Activated CD4-positive, alpha-beta memory T cell treated with anti-CD3 and anti-CD28 coated beads, Interleukin-2, amount 10 ng/mL, durations not matched to agents 7 days and 5 days (primary cell): ENCODE measurements at regions not wholly inside any gene's neighbourhood (a gene's known extent, or its start where the extent isn't known, plus 50 kb on each side); places are given as distances from the start of the nearest gene placed in this dataset.
"Not testable (repeated sequence)": the region's sequence is repeated elsewhere in the genome, so short reads cannot be mapped to it uniquely, and the experiment has no call there.

ENCODE experiments used
- CTCF ChIA-PET: fragments of 350-600 bp; sonication (Branson Sonifier 250); formaldehyde crosslinking; loops from one replicate; lab custom pipeline; 2021; ENCODE audit warnings: antibody characterized with exemption, inconsistent platforms; lab: Charles Lee
- POLR2A ChIA-PET: fragments of 350-600 bp; sonication (Branson Sonifier 250); formaldehyde crosslinking; loops from one replicate; lab custom pipeline; 2021; ENCODE audit warnings: antibody characterized with exemption; lab: Charles Lee
- DNase-seq: peaks from one replicate; pipeline ENCODE4 v3.0.0-alpha.2; 2020
- H3K27ac Mint-ChIP-seq: one replicate; pipeline ENCODE4 v1.8.0; 2021; ENCODE audit warnings: mild to moderate bottlenecking, mixed read lengths
- H3K27me3 Mint-ChIP-seq: one replicate; pipeline ENCODE4 v1.8.0; 2021; ENCODE audit warnings: mixed read lengths
- H3K36me3 Mint-ChIP-seq: one replicate; pipeline ENCODE4 v1.8.0; 2021; ENCODE audit warnings: low read depth, mixed read lengths
- H3K4me1 Mint-ChIP-seq: one replicate; pipeline ENCODE4 v1.8.0; 2021; ENCODE audit warnings: mixed read lengths
- H3K4me3 Mint-ChIP-seq: one replicate; pipeline ENCODE4 v1.8.0; 2021; ENCODE audit warnings: mild to moderate bottlenecking, mixed read lengths
- H3K9me3 Mint-ChIP-seq: one replicate; pipeline ENCODE4 v1.8.0; 2021; ENCODE audit warnings: mixed read lengths

DNA sequence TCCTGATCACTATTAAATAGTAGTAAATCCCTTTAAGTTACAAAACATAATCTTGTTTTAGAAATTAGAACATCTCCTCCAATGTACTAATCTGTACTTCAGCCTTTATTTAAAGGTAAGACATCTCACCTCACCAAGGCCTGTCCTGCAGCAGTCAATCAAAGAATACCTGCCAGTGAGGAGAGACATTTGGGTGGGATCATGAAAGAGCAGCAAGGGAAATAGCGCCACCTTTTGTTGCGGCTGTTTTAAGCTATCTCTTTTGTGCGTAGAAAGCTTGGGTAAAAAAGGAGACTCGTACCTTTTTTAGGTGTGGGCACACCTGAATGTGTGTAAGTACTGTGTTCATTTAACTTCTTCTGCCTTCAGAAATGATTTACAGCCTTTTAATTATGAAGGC lies 117.8 kb upstream of the TMTC1 start:
- H3K27ac Mint-ChIP-seq, result no peak overlapping the region
- ChIA-PET CTCF (no interaction called here), POLR2A (no interaction called here)
- H3K4me3 Mint-ChIP-seq, result no peak overlapping the region
- H3K36me3 Mint-ChIP-seq, result no peaks in the 10 kb centered on the region
- no peaks in the 10 kb centered on the region for H3K27me3 Mint-ChIP-seq
- H3K4me1 Mint-ChIP-seq, result no peaks in the 10 kb centered on the region
- DNase-seq, result no peak
- peaks cover 5% of the 10 kb centered on the region for H3K9me3 Mint-ChIP-seq

DNA sequence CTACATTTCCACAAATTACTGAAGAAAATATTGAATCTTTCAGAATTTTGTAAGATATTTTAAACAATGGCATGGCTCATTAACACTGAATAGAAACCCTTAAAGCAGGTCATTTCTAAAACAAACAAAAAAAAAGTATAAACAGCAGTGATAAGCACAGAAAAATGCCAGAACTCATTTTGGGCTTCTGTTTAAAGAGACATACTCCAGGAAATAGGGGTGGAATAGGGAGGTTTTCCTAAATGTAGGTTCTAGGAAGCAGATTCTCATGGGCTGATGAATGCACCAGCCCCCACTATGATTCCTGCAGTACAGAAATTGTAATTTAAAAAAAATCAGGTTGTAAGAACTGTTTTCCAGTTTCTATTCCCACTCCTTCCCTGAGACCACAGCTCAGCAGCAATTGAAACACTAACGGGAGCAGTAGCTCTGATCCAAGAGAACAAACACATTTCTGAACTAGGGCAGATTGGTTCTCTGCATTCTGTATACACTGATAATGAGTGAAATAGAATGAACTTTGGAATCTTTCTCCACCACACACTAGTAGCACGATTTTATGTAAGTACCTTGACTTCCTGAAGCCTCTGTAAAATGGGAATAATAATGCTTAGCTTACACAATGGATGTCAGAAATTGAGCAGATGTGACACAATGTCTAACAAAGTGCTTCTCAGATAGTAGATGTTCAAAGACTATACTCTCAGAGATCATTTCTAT lies 115.6 kb upstream of the TMTC1 start:
- H3K27ac Mint-ChIP-seq, result no peak overlapping the region
- peaks cover 5% of the 10 kb centered on the region for H3K9me3 Mint-ChIP-seq
- no peak for DNase-seq
- ChIA-PET CTCF (no interaction called here), POLR2A (no interaction called here)
- H3K36me3 Mint-ChIP-seq, result no peaks in the 10 kb centered on the region
- H3K27me3 Mint-ChIP-seq, result no peaks in the 10 kb centered on the region
- no peak overlapping the region for H3K4me3 Mint-ChIP-seq
- H3K4me1 Mint-ChIP-seq, result no peaks in the 10 kb centered on the region

DNA sequence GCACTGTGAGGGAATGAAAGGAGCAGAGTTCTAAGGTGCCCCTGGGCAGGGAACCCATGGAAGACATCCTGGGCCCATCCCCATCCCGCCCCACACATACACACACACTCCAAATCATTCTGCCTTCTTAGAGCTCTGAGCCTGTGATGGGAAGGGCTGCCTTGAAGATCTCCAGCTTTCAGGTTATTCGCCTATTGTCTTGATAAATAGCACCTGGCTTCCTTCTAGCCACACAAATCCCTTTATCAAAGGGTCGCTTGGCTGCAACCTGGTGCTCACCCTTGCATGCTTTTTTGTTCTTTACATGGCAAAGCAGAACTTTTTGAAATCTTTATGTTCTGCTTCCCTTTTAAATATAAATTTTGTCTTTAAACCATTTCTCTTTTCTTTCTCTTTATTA lies 112.2 kb upstream of the TMTC1 start:
- DNase-seq, result no peak
- H3K9me3 Mint-ChIP-seq, result peaks cover 5% of the 10 kb centered on the region
- H3K27me3 Mint-ChIP-seq, result no peaks in the 10 kb centered on the region
- CTCF ChIA-PET, result no interaction called here
- no peaks in the 10 kb centered on the region for H3K4me1 Mint-ChIP-seq
- H3K4me3 Mint-ChIP-seq, result no peak overlapping the region
- no peak overlapping the region for H3K27ac Mint-ChIP-seq
- H3K36me3 Mint-ChIP-seq, result no peaks in the 10 kb centered on the region
- POLR2A ChIA-PET, result no interaction called here

DNA sequence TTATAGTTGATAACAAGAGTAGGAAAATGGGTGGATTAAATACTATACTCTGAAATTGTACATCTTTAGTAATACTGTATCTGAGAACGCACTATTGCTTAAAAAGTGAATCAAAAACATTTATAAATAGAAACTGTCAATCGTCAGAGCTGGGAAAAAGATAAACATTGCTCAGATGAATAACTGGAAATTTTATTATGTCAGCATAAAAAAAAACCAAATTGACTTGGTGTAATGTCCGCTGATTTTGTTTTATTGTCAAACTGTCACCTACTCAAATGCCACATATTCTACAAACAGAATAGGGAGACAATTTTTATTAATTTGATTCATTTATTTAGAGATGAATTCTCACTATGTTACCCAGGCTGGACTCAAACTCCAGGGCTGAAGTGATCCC lies 109.3 kb upstream of the TMTC1 start:
- peaks cover 2% of the 10 kb centered on the region for H3K9me3 Mint-ChIP-seq
- no peak overlapping the region for H3K4me3 Mint-ChIP-seq
- H3K4me1 Mint-ChIP-seq, result no peaks in the 10 kb centered on the region
- no peak overlapping the region for H3K27ac Mint-ChIP-seq
- no peak for DNase-seq
- ChIA-PET CTCF (no interaction called here), POLR2A (no interaction called here)
- no peaks in the 10 kb centered on the region for H3K36me3 Mint-ChIP-seq
- H3K27me3 Mint-ChIP-seq, result no peaks in the 10 kb centered on the region

DNA sequence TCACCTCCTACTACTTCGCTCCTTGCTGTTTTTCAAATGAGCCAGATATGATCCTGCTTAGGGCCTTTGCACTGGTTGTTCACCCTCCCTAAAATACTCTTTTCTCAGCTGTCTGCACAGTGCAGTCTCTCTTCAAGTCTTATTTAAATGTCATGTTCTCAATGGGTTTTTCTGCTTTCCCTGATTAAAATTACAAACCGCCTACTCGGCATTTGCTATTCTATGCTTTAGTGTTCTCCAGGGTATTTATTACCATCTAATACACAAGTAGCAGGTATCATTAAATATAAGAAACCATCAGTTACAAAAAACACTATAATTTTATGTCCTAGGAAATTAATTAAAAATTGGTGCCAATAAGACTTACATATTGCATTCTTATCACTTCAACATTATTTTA lies 108.0 kb upstream of the TMTC1 start:
- Mint-ChIP-seq H3K4me1 (no peaks in the 10 kb centered on the region), H3K27me3 (no peaks in the 10 kb centered on the region), H3K9me3 (peaks cover 2% of the 10 kb centered on the region), H3K36me3 (no peaks in the 10 kb centered on the region), H3K4me3 (no peak overlapping the region), H3K27ac (no peak overlapping the region)
- POLR2A ChIA-PET, result no interaction called here
- no peak for DNase-seq
- CTCF ChIA-PET, result no interaction called here

DNA sequence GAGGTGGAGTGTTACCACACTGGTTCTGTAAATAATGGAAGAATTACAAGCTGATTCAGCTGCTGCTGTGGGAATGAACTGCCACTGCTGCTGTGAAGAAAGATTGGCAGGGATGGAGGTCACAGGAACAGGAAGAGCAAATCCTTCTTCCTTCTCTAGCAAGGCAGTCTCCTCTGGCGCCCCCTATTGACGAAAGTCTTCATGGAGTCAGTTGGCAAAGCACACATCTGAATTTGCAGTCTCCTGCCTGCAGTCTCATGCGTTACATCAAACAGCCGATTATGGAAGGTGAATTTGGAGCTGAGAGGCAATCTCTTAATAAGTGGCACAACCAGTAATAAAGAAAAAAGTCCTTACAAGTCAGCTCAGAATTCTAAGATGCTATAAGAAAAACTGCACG lies 106.0 kb upstream of the TMTC1 start:
- H3K4me1 Mint-ChIP-seq, result no peaks in the 10 kb centered on the region
- H3K36me3 Mint-ChIP-seq, result no peaks in the 10 kb centered on the region
- CTCF ChIA-PET, result interaction anchor here (1.2 kb wide), 1 partner anchor 369 kb away, joined by 5 read pairs; no protein-coding TSS in a partner anchor
- no peak overlapping the region for H3K27ac Mint-ChIP-seq
- H3K27me3 Mint-ChIP-seq, result no peaks in the 10 kb centered on the region
- H3K4me3 Mint-ChIP-seq, result no peak overlapping the region
- peaks cover 2% of the 10 kb centered on the region for H3K9me3 Mint-ChIP-seq
- peak; percentile 19 for DNase-seq
- POLR2A ChIA-PET, result no interaction called here

DNA sequence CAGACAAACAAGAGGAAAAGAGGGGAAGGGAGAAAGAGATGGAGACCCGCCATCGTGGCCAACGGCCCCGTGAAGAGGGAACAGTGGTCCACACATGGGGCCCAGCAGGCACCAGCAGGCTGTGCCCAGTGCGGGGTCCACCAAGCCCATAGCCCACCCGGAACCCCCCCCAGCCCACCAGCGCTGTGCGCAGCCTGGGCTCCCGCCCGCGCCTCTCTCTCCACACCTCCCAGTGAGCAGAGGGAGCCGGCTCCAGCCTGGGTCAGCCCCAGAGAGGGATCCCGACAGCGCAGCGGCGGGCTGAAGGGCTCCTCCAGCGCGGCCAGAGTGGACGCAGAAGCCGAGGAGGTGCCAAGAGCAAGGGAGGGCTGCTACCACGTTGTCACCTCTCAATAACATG lies 105.0 kb upstream of the TMTC1 start:
- Mint-ChIP-seq H3K27me3 (no peaks in the 10 kb centered on the region), H3K4me3 (no peak overlapping the region), H3K27ac (no peak overlapping the region), H3K9me3 (peaks cover 2% of the 10 kb centered on the region), H3K4me1 (no peaks in the 10 kb centered on the region), H3K36me3 (no peaks in the 10 kb centered on the region)
- ChIA-PET POLR2A (no interaction called here), CTCF (no interaction called here)
- DNase-seq, result no peak

DNA sequence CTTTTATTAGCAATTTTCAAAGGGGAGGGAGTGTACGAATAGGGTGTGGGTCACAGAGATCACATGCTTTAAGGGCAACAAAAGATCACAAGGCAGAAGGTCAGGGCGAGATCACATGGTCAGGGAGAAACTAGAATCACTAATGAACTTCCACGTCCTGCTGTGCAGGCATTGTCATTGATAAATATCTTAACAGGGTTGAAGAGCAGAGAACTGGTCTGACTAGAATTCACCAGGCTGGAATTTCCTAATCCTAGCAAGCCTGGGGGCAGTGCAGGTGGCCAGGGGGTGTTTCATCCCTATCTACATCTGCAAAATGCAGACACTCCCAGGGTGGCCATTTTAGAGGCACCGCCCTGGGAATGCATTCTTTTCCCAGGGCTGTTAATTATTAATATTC lies 101.2 kb upstream of the TMTC1 start:
- DNase-seq, H3K4me3 Mint-ChIP-seq, H3K27ac Mint-ChIP-seq, CTCF ChIA-PET, POLR2A ChIA-PET, H3K36me3 Mint-ChIP-seq, H3K4me1 Mint-ChIP-seq, H3K27me3 Mint-ChIP-seq, H3K9me3 Mint-ChIP-seq: not testable (repeated sequence)

DNA sequence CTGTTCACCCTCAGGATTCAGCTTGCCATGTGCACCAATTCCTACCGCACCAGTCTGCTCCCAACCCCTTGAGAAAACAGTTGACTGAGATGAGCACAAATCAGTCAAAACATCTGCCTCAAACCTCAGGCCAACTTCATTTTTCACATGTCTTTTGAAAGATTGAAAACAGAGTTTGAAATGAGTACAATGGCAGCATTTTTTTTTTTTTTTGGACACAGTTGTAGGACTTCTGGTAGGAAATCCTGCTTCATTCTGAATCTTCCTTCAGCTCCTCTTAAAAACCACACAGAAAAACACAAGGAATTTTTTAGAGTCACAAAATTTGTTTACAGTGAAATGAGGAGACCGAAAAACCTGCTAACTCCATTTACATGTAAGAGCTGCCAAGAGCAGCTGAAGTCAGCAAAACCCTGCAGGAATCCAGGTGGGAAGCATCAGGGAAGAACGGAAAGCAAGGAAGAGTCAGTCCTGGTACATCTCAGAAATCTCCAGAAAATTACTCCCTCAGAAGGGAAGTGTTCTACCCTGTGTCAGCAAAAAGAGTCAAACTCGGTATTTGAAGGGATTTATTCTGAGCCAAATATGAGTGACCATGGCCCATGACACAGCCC lies 100.3 kb upstream of the TMTC1 start:
- POLR2A ChIA-PET, result no interaction called here

DNA sequence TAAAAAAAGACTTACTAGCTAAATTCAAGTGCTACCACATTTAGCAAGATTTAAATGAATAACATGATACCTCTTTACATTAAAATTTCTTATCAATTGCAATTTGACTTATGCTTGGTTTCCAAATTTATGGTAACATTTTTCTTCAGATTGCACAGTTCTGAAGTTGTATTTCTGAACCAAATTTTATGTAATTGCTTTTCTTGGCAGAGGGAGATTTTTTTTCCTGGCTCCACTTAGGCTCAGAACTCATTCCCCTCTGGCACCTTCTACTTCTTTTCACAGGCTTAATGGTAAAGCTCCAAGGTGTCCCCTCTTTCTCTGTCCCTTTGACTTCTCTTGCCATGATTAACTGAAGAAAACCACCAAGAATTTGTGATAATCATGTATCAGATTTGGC lies 99.8 kb upstream of the TMTC1 start:
- no peaks in the 10 kb centered on the region for H3K4me1 Mint-ChIP-seq
- H3K27me3 Mint-ChIP-seq, result no peaks in the 10 kb centered on the region
- H3K36me3 Mint-ChIP-seq, result no peaks in the 10 kb centered on the region
- ChIA-PET CTCF (no interaction called here), POLR2A (no interaction called here)
- no peak for DNase-seq
- no peak overlapping the region for H3K4me3 Mint-ChIP-seq
- no peaks in the 10 kb centered on the region for H3K9me3 Mint-ChIP-seq
- no peak overlapping the region for H3K27ac Mint-ChIP-seq

More for the DNA sequence above, 100.3 kb upstream of the TMTC1 start:
- no peak for DNase-seq
- no peak overlapping the region for H3K4me3 Mint-ChIP-seq
- H3K4me1 Mint-ChIP-seq, result no peaks in the 10 kb centered on the region
- no peak overlapping the region for H3K27ac Mint-ChIP-seq
- H3K27me3 Mint-ChIP-seq, result no peaks in the 10 kb centered on the region
- CTCF ChIA-PET, result no interaction called here
- no peaks in the 10 kb centered on the region for H3K36me3 Mint-ChIP-seq
- no peaks in the 10 kb centered on the region for H3K9me3 Mint-ChIP-seq

DNA sequence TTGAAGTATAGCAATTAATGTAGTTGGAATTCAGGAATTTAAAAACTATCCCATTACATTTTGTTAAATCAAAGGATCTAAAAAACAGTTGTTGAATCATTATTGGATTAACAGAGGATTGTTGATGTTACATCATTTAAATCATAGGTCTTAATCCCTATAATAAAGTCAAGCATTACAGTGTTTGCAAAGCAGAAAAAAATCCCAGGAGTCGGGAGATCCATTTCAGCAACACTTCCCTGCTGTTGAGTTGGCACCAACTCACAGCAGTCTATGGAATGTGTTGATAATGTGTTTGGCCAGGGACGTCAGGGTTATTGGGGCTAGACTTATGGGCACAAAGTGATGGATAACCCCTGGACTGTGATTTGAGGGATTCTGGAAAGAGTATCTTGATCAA lies 99.1 kb upstream of the TMTC1 start:
- POLR2A ChIA-PET, result no interaction called here
- H3K9me3 Mint-ChIP-seq, result no peaks in the 10 kb centered on the region
- CTCF ChIA-PET, result no interaction called here

DNA sequence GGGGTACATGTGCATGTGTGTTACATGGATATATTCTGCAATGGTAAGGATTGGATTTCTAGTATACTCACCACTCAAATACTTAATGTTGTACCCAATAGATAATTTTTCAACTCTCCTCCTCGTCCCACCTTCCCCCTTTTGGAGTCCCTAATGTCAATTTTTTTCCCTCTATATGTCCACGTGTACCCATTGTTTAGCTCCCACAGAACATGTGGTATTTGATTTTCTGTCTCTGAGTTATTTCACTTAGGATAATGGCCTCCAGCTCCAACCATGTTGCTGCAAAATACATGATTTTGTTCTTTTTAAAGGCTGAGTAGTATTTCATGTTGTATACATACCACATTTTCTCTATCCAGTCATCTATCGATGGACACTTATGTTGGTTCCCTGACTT lies 97.2 kb upstream of the TMTC1 start:
- Mint-ChIP-seq H3K4me1 (no peaks in the 10 kb centered on the region), H3K27ac (no peak overlapping the region), H3K27me3 (no peaks in the 10 kb centered on the region), H3K36me3 (no peaks in the 10 kb centered on the region), H3K9me3 (peaks cover under 1% of the 10 kb centered on the region), H3K4me3 (no peak overlapping the region)
- ChIA-PET POLR2A (no interaction called here), CTCF (interaction anchor here (0.9 kb wide), 1 partner anchor 362 kb away, joined by 3 read pairs; no protein-coding TSS in a partner anchor)
- no peak for DNase-seq

More for the DNA sequence above, 99.1 kb upstream of the TMTC1 start:
- Mint-ChIP-seq H3K4me3 (no peak overlapping the region), H3K27ac (no peak overlapping the region), H3K4me1 (no peaks in the 10 kb centered on the region), H3K27me3 (no peaks in the 10 kb centered on the region), H3K36me3 (no peaks in the 10 kb centered on the region)
- DNase-seq, result no peak

DNA sequence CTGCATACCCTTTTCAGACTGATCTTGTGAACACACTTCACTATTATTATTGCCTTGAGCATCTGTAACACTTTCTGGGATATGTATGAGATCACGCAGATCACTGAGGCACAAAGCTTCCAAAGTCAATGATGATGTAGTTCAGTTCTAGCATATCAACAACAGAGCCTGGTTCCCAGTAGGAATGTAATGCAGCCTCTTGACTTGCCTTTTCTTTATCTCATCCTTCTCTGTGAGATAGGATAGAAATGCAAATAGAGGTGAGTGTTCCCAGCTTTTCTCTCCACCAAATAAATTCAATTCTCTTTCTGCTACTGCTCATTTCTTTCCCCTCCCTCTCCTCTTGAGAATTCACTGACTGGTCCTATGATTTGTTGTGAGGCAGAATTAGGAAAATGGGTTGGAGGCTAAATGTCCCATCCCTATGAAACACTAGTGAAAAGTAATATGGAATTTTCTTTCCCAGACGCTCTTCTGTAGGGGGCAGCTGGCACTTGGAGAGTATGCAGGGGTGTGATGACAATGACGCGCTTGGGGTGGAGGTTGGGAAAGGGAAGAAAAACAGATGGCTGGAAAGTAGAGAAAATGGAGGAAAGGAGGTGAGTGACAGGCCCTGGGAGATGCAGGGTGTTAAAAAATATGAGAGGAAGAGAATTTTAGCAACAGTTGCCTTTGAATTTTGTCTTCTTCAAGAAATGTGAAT lies 96.0 kb upstream of the TMTC1 start:
- Mint-ChIP-seq H3K4me3 (no peak overlapping the region), H3K27ac (no peak overlapping the region), H3K36me3 (no peaks in the 10 kb centered on the region), H3K27me3 (no peaks in the 10 kb centered on the region), H3K4me1 (no peaks in the 10 kb centered on the region), H3K9me3 (peaks cover 4% of the 10 kb centered on the region)
- no peak for DNase-seq
- ChIA-PET CTCF (no interaction called here), POLR2A (no interaction called here)
